ENCODE measurements at regions not wholly inside any gene's neighbourhood (a gene's known extent, or its start where the extent isn't known, plus 50 kb on each side); places are given as distances from the start of the nearest gene placed in this dataset.

- TF ChIP-seq TAF1 (IDR thresholded peaks at IDR 0.05; ENCODE audit: low read depth, low read length) = no peak
- TF ChIP-seq POLR2A (IDR thresholded peaks at IDR 0.05; ENCODE audit: low read depth, low read length) = no peak
- no peak for TF ChIP-seq POU2F2 (IDR thresholded peaks at IDR 0.05; ENCODE audit: low read depth, low read length)
- no peak for TF ChIP-seq SPI1 (IDR thresholded peaks at IDR 0.05; ENCODE audit: low read depth, low read length)
- no peak for TF ChIP-seq PAX5 (IDR thresholded peaks at IDR 0.05; ENCODE audit: insufficient read depth, low read length, severe bottlenecking)
- TF ChIP-seq POLR2AphosphoS5 (IDR thresholded peaks at IDR 0.05; ENCODE audit: low read depth, low read length) = no peak
- no peak for DNase-seq (ENCODE audit: insufficient read length, low spot score)
- FAIRE-seq = no peak
Measured at GRCh38 chr11:127622686-127623085, 622.1 kb upstream of the KIRREL3 start.

GRCh38 chr11:127620671-127621070 is 620.1 kb upstream of the KIRREL3 start:
- FAIRE-seq (no peak), DNase-seq (ENCODE audit: insufficient read length, low spot score) (no peak)
- TF ChIP-seq POLR2A (IDR thresholded peaks at IDR 0.05; ENCODE audit: low read depth, low read length) (no peak), TAF1 (IDR thresholded peaks at IDR 0.05; ENCODE audit: low read depth, low read length) (no peak), PAX5 (IDR thresholded peaks at IDR 0.05; ENCODE audit: insufficient read depth, low read length, severe bottlenecking) (no peak), POU2F2 (IDR thresholded peaks at IDR 0.05; ENCODE audit: low read depth, low read length) (no peak), POLR2AphosphoS5 (IDR thresholded peaks at IDR 0.05; ENCODE audit: low read depth, low read length) (no peak), SPI1 (IDR thresholded peaks at IDR 0.05; ENCODE audit: low read depth, low read length) (no peak)

DNA sequence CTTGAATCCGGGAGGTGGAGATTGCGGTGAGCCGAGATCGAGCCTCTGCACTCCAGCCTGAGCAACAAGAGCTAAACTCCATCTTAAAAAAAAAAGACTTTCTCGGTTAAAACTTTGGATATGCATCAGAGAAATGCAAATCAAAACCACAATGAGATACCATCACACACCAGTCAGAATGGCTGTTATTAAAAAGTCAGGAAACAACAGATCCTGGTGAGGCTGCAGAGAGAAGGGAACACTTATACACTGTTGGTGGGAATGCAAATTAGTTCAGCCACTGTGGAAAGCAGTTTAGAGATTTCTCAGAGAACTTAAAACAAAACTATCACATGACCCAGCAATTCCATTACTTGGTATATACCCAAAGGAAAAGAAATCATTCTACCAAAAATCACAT is 619.4 kb upstream of the KIRREL3 start:
- DNase-seq (ENCODE audit: insufficient read length, low spot score) (no peak), FAIRE-seq (no peak)
- no peak for TF ChIP-seq POU2F2 (IDR thresholded peaks at IDR 0.05; ENCODE audit: low read depth, low read length)
- no peak for TF ChIP-seq SPI1 (IDR thresholded peaks at IDR 0.05; ENCODE audit: low read depth, low read length)
- no peak for TF ChIP-seq PAX5 (IDR thresholded peaks at IDR 0.05; ENCODE audit: insufficient read depth, low read length, severe bottlenecking)
- TF ChIP-seq TAF1 (IDR thresholded peaks at IDR 0.05; ENCODE audit: low read depth, low read length) = no peak
- TF ChIP-seq POLR2AphosphoS5 (IDR thresholded peaks at IDR 0.05; ENCODE audit: low read depth, low read length) = no peak
- TF ChIP-seq POLR2A (IDR thresholded peaks at IDR 0.05; ENCODE audit: low read depth, low read length) = no peak

- TF ChIP-seq POU2F2 (IDR thresholded peaks at IDR 0.05; ENCODE audit: low read depth, low read length) (no peak), POLR2A (IDR thresholded peaks at IDR 0.05; ENCODE audit: low read depth, low read length) (no peak), POLR2AphosphoS5 (IDR thresholded peaks at IDR 0.05; ENCODE audit: low read depth, low read length) (no peak), TAF1 (IDR thresholded peaks at IDR 0.05; ENCODE audit: low read depth, low read length) (no peak), SPI1 (IDR thresholded peaks at IDR 0.05; ENCODE audit: low read depth, low read length) (no peak), PAX5 (IDR thresholded peaks at IDR 0.05; ENCODE audit: insufficient read depth, low read length, severe bottlenecking) (no peak)
- DNase-seq (ENCODE audit: insufficient read length, low spot score) = no peak
- no peak for FAIRE-seq
Measured at GRCh38 chr11:127618721-127619120, 618.2 kb upstream of the KIRREL3 start.

GRCh38 chr11:127616158-127616557 is 615.6 kb upstream of the KIRREL3 start:
- DNase-seq (ENCODE audit: insufficient read length, low spot score) (no peak), FAIRE-seq (no peak)
- TF ChIP-seq SPI1 (IDR thresholded peaks at IDR 0.05; ENCODE audit: low read depth, low read length) = no peak
- no peak for TF ChIP-seq TAF1 (IDR thresholded peaks at IDR 0.05; ENCODE audit: low read depth, low read length)
- no peak for TF ChIP-seq POLR2A (IDR thresholded peaks at IDR 0.05; ENCODE audit: low read depth, low read length)
- no peak for TF ChIP-seq PAX5 (IDR thresholded peaks at IDR 0.05; ENCODE audit: insufficient read depth, low read length, severe bottlenecking)
- TF ChIP-seq POLR2AphosphoS5 (IDR thresholded peaks at IDR 0.05; ENCODE audit: low read depth, low read length) = no peak

DNA sequence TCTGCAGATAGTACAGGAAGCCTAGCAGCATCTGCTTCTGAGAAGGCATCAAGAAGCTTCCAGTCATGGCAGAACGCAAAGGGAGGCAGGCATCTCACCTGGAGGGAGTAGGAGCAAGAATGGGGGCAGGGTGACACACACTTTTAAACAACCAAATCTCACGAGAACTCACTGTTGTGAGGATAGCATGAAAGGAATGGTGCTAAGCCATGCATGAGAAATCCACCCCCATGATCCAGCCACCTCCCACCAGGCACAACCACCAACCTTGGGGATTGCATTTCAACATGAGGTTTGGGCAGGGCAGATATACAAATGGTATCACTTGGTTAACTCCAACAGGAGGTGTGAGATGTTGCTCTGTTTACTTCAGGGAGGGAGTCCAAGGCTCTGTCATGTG is 612.0 kb upstream of the KIRREL3 start:
- TF ChIP-seq SPI1 (IDR thresholded peaks at IDR 0.05; ENCODE audit: low read depth, low read length) = no peak
- TF ChIP-seq POLR2AphosphoS5 (IDR thresholded peaks at IDR 0.05; ENCODE audit: low read depth, low read length) = no peak
- TF ChIP-seq POLR2A (IDR thresholded peaks at IDR 0.05; ENCODE audit: low read depth, low read length) = no peak
- TF ChIP-seq TAF1 (IDR thresholded peaks at IDR 0.05; ENCODE audit: low read depth, low read length) = no peak
- TF ChIP-seq POU2F2 (IDR thresholded peaks at IDR 0.05; ENCODE audit: low read depth, low read length) = no peak
- TF ChIP-seq PAX5 (IDR thresholded peaks at IDR 0.05; ENCODE audit: insufficient read depth, low read length, severe bottlenecking) = no peak
- FAIRE-seq (no peak), DNase-seq (ENCODE audit: insufficient read length, low spot score) (no peak)

GRCh38 chr11:127609025-127609773 is 608.6 kb upstream of the KIRREL3 start:
- FAIRE-seq (no peak), DNase-seq (ENCODE audit: insufficient read length, low spot score) (no peak)
- TF ChIP-seq TAF1 (IDR thresholded peaks at IDR 0.05; ENCODE audit: low read depth, low read length) = no peak
- TF ChIP-seq POLR2AphosphoS5 (IDR thresholded peaks at IDR 0.05; ENCODE audit: low read depth, low read length) = no peak
- TF ChIP-seq SPI1 (IDR thresholded peaks at IDR 0.05; ENCODE audit: low read depth, low read length) = no peak
- TF ChIP-seq PAX5 (IDR thresholded peaks at IDR 0.05; ENCODE audit: insufficient read depth, low read length, severe bottlenecking) = no peak
- no peak for TF ChIP-seq POU2F2 (IDR thresholded peaks at IDR 0.05; ENCODE audit: low read depth, low read length)
- TF ChIP-seq POLR2A (IDR thresholded peaks at IDR 0.05; ENCODE audit: low read depth, low read length) = no peak

DNA sequence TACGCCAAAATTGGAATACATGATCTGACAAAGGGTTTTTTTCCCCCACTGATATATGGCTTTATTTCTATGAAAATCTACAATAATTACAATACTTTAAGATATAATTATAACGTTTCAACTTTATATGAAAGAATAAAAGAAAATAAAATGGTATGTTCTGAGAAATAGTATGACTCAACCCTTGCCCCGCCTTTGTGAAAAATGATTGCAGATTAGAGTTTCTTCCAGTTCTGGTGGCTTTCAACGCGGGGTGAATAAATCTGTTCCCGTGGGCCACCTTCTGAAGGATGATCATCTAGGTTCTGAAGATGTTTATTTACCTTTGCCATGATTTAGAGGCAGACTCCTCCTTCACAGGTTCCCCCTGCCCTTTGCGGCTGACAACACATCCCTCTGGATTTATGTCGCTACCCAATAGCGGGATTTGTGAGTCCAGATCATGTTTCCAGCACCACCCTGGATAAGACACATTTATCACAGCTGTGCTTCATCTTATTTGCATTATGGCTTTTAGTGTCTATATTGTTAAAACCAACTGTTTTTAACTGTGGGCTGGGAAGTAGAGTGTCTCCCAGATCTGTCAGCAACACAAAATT is 607.0 kb upstream of the KIRREL3 start:
- DNase-seq (ENCODE audit: insufficient read length, low spot score) (no peak), FAIRE-seq (no peak)

GRCh38 chr11:127601578-127601977 is 601.0 kb upstream of the KIRREL3 start:
- no peak for TF ChIP-seq SPI1 (IDR thresholded peaks at IDR 0.05; ENCODE audit: low read depth, low read length)
- no peak for TF ChIP-seq TAF1 (IDR thresholded peaks at IDR 0.05; ENCODE audit: low read depth, low read length)
- TF ChIP-seq POLR2AphosphoS5 (IDR thresholded peaks at IDR 0.05; ENCODE audit: low read depth, low read length) = no peak
- no peak for TF ChIP-seq POU2F2 (IDR thresholded peaks at IDR 0.05; ENCODE audit: low read depth, low read length)
- TF ChIP-seq PAX5 (IDR thresholded peaks at IDR 0.05; ENCODE audit: insufficient read depth, low read length, severe bottlenecking) = no peak
- no peak for TF ChIP-seq POLR2A (IDR thresholded peaks at IDR 0.05; ENCODE audit: low read depth, low read length)
- DNase-seq (ENCODE audit: insufficient read length, low spot score) = no peak
- FAIRE-seq = no peak

More for the DNA sequence above, 607.0 kb upstream of the KIRREL3 start:
- TF ChIP-seq PAX5 (IDR thresholded peaks at IDR 0.05; ENCODE audit: insufficient read depth, low read length, severe bottlenecking) (no peak), TAF1 (IDR thresholded peaks at IDR 0.05; ENCODE audit: low read depth, low read length) (no peak), SPI1 (IDR thresholded peaks at IDR 0.05; ENCODE audit: low read depth, low read length) (no peak), POLR2A (IDR thresholded peaks at IDR 0.05; ENCODE audit: low read depth, low read length) (no peak), POLR2AphosphoS5 (IDR thresholded peaks at IDR 0.05; ENCODE audit: low read depth, low read length) (no peak)

Measured in GM12891 (cell line).